T47D (cell line): ENCODE measurements at regions not wholly inside any gene's neighbourhood (a gene's known extent, or its start where the extent isn't known, plus 50 kb on each side); places are given as distances from the start of the nearest gene placed in this dataset.

ENCODE experiments used
- DNase-seq, 2 experiments: peaks; one replicate each; pipeline versions ENCODE4 v3.0.0 to v3.0.0-alpha.2; 2011 to 2012; ENCODE audit warnings: low read depth in 1 of 2, low spot score in 1 of 2
- JUND ChIP-seq: IDR thresholded peaks from 2 replicates; pipeline ENCODE4 v1.6.1; 2012; ENCODE audit warnings: low read depth
- in situ Hi-C: cut with HindIII; loops from 2 replicates; pipeline ENCODE4 v1.10.0; 2016; ENCODE audit warnings: low sequenced_read_pairs, low pct_unique_long_range_greater_than_20kb

- in situ Hi-C loops: no loop called here
- TF ChIP-seq JUND: no peak
- no peak for DNase-seq
Measured at GRCh38 chr3:99253963-99254355, 352.5 kb upstream of the DCBLD2 start.

- in situ Hi-C loops: no loop called here
- no peak for TF ChIP-seq JUND
- DNase-seq: no peak
Measured at GRCh38 chr3:99250821-99251355, 349.4 kb upstream of the DCBLD2 start.

GRCh38 chr3:99250272-99250671 is 348.8 kb upstream of the DCBLD2 start:
- TF ChIP-seq JUND: no peak
- in situ Hi-C loops: no loop called here

GRCh38 chr3:99249627-99250026 is 348.1 kb upstream of the DCBLD2 start:
- in situ Hi-C loops: no loop called here
- no peak for TF ChIP-seq JUND
- no peak for DNase-seq

More at GRCh38 chr3:99250272-99250671, 348.8 kb upstream of the DCBLD2 start:
- no peak for DNase-seq

GRCh38 chr3:99248913-99249312 is 347.4 kb upstream of the DCBLD2 start:
- in situ Hi-C loops: no loop called here
- no peak for DNase-seq
- TF ChIP-seq JUND: no peak

GRCh38 chr3:99248130-99248529 is 346.6 kb upstream of the DCBLD2 start:
- DNase-seq: no peak
- no peak for TF ChIP-seq JUND
- in situ Hi-C loops: no loop called here

DNA sequence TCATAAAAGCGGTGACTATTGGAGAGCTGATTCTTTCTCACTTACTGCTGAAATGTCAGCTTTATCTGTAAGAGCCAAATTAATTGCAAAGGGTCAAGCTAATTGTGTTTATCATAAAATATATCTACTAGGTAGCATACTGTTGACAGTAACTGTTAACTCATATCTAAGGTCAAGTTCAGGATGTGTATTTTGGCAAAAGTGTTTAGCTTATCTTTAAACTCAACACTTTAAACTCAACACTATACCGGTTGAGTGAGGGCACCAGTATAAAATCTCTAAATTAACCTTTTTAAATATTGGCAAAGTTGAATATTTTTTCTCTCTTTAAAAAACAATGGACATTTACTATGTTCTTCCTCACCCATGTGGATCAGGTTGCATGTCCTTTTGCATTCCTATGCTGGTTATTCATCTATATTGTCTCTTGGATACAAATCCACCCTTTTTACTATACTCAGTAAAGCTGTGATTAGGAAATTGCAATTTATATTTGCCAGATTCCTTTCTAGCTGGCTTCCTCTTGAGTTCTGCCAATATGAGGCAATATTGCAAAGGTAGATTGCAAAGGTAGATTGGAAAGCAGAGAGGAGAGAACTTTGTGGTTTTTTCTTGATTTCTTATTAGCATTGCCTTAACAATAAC is 344.6 kb upstream of the DCBLD2 start:
- TF ChIP-seq JUND: no peak
- in situ Hi-C loops: no loop called here
- DNase-seq: no peak

- no peak for DNase-seq
- TF ChIP-seq JUND: no peak
- in situ Hi-C loops: no loop called here
Measured at GRCh38 chr3:99242271-99242670, 340.8 kb upstream of the DCBLD2 start.

DNA sequence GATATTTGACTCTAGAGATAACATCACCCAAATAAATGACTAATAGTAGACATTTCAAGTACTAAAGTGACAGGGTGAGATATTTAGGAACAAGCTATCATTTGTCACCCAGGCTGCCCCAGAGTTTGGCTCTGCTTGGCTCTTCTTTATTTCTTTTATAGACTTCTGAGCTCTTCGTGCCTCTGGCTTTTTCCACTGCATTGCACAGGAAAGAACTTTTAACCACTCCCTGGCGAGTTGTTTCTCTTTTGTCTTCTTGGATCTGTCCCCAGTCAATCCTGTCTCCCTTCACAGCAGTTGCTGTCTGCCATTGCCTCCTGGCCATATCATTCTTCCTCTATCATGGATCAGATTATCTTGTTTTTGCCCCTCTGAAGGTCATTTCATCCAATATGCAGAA is 339.2 kb upstream of the DCBLD2 start:
- TF ChIP-seq JUND: no peak
- in situ Hi-C loops: no loop called here
- DNase-seq: no peak

GRCh38 chr3:99236576-99236975 is 335.1 kb upstream of the DCBLD2 start:
- no peak for TF ChIP-seq JUND
- in situ Hi-C loops: no loop called here
- DNase-seq: no peak

GRCh38 chr3:99232696-99233095 is 331.2 kb upstream of the DCBLD2 start:
- no peak for DNase-seq
- in situ Hi-C loops: no loop called here
- TF ChIP-seq JUND: no peak

DNA sequence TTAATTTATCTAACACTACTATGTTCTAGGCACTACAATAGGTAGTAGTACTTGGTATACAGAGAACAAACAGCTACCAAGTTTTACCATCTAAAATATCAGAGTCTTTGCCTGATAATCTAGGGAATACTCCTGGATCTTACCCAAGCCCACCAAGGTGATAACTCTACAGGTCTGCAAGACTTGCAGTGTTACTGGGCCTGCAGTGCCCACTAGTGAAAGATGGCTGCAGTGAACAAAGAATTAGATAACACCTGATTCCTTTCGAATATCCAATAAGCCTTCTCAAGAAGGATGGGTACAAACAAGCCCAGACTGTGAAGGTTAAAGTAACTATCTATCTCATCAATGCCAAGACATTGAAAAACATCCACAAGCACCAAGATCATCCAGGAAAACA is 317.0 kb upstream of the DCBLD2 start:
- TF ChIP-seq JUND: no peak
- in situ Hi-C loops: no loop called here
- no peak for DNase-seq

DNA sequence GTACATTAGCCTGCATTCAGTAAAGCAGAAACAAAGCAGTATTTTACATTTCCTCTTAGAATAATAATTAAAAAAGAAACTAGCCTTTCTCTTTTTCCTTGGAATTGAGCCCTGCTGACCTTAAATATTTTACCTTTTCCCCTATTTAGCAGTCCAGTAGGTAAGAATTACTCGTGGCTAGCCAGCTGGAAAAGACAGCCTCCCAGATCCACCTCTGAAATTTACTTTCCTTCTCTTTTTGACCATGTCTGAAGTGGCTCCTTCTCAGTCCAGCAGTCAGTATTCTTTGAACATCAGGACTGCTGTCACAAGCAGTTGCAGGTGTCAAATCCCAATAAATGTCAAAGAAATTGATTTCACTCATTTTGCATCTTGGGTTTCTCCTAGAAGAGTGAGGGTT is 311.5 kb upstream of the DCBLD2 start:
- TF ChIP-seq JUND: no peak
- in situ Hi-C loops: no loop called here
- no peak for DNase-seq

GRCh38 chr3:99211309-99211708 is 309.8 kb upstream of the DCBLD2 start:
- in situ Hi-C loops: no loop called here
- DNase-seq: no peak
- no peak for TF ChIP-seq JUND

GRCh38 chr3:99199021-99199420 is 297.5 kb upstream of the DCBLD2 start:
- DNase-seq: no peak
- in situ Hi-C loops: no loop called here
- TF ChIP-seq JUND: no peak
